GM21447 (cell line): ENCODE measurements at regions not wholly inside any gene's neighbourhood (a gene's known extent, or its start where the extent isn't known, plus 50 kb on each side); places are given as distances from the start of the nearest gene placed in this dataset.
"Not testable (repeated sequence)": the region's sequence is repeated elsewhere in the genome, so short reads cannot be mapped to it uniquely, and the experiment has no call there.

Experiments used
- ATAC-seq: cut with Tn5 transposase; IDR thresholded peaks from one replicate; pipeline ENCODE4 v1.9.1; 2021; ENCODE audit not compliant: unreplicated experiment

DNA sequence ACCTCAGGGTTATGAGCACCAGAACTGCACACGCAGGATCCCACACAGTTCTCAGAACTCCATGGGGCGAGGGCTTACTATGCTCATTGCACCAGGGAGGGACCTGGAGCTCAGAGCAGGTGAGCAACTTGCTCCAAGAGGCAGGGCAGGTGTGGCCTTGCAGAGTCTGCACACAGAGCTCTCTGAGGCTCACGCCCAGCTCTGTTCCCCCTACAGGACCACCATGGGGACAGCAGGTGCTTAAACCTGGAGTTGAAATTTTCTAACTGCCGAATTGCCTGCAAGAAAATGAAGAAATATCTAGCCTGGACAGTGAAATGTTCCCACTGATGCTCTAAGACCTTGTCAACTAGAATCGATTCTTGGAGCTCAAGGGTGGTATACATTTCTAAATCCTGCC is 49.9 kb upstream of the MSMB start:
- ATAC-seq, result not testable (repeated sequence)

DNA sequence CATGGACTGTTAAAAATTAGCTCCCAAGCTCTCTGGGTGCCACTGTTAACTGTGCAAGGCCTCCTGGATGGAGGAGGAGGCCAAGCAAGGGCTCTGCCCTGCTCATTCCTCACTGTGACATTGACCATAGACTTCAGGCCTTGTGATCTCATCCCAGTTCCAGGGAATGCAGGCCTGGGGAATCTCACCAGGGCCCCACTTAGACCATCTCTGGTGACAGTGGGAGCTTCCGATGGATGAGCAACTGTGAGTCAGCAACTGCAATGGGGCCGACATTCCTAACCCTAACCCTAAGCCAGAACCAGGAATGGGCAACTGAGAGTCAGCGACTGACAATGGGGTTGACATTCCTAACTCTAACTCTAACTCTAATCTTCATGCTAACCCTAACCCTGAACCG is 50.4 kb upstream of the MSMB start:
- ATAC-seq, result no peak

DNA sequence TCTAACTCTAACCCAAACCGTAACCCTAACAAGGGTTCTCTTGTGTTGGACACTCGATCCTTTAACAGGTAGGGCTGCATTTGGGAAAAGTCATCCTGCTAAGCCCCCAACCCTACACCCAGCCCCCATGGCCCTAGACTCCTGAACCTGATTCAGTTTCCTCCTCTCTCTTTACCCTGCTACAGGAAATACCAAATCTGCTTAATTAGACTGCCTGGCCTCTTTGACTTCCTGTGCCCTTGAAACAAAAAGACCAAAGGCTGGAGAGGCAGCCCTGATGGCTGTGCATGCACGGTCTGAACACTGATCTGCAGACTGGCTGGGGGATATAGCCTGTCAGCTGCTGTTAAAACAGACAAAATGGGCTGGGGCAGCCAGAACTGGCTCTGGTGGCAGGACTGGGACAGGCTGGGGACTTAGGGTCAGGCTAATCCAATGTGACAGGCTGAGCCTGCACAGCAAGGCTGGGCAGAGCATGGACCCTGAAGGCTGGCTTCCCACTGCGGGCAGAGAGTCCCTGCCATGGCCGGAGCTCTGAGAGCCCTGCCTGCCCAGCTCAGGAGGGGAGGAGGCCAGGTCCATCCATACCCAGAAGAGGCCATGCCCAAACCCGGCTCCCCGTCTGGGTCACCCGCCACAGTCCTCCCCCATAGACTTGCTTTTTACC is 51.0 kb upstream of the MSMB start:
- ATAC-seq, result no peak

DNA sequence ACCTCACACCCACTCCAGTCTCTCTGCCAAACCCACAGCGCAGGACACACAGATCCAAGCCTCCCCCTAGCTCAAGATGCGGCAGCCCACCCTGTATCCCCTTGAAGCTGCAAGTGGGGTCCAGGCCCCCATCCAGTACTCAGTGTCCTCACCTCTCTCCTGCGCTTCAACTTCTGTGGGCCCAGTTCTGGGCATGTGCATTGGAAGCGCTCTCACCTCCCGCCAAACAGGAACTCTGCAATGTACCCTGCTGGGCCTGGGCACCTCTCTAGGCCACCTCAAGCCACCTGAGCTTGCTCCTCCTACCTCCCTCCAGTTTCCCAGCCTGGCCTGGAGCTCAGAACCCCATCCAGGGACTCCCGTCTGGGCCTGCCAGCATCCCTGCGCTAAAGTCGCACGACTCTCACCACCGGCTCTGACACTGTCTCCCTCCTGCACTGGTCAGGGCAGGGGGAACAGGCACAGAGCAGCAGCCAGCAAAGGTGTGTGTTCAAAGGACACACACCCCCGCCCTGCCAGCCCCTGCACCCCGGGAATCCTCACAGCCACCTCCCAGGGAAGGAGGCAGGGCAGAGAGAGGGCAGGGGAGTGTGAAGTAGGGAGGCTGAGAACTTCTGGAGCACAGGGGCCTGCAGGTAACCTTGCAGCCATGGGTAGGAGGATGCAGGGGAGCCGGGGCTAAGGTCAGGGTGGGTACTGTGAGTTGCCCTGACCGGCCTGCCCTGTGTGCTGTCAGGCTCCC is 51.7 kb upstream of the MSMB start:
- ATAC-seq, result no peak

DNA sequence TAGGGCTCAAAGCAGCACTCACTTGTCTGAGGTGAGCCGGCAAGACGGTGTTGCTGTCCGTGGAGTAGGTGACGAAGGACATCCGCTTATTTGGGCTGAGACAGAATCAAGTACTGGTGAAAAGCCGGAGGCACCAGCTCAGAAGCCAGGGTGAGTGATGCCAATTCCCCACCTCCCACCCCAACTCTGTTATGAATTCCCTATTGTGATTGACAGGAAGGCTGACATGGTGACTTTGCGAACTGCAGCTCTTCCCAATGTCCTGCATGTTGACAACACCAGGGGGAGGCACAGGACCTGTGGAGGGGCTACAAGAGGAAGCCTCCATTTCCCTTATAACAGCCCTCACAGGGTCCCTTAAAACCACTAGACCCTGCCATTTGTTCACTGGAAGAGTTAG is 52.3 kb upstream of the MSMB start:
- ATAC-seq, result no peak

DNA sequence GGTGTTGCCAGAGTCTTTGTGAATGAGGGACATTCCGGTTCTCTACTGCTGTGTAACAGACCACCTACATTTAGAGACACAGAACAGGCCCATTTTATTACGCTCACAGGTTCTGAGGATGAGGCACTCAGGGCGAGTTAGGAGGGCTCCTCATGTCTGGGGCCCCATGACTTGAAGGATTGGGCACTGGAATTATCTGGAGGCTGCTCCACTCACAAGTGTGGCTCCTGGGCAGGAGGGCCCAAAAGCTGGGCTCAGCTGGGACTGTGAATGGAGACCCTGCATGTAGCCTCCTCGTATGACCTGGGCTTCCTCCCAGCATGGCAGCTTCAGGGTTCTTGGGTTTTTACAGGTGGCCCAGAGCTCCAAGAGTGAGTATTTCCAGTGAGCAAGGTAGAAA is 52.9 kb upstream of the MSMB start:
- ATAC-seq, result not testable (repeated sequence)

DNA sequence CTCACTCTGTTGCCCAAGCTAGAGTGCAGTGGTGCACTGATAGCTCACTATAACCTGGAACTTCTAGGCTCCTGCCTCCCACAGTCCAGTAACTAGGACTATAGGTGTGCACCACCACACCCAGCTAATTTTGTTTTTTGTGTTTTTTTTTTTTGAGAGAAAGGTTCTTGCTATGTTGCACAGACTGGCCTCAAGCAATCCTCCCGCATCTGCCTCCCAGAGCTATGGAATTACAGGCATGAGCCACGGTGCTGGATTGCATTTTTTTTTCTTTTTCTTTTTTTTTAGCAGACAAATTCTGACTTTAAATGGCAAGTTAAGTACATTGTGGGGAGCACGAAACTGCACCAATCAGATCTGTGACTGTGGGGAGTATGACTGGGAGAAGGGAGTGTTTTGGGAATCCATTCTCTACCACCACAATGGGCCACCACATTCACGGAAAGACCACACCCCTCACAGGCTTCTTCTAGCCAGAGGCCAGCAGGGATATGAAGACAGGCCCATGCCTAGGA is 58.1 kb upstream of the MSMB start:
- ATAC-seq, result no peak

DNA sequence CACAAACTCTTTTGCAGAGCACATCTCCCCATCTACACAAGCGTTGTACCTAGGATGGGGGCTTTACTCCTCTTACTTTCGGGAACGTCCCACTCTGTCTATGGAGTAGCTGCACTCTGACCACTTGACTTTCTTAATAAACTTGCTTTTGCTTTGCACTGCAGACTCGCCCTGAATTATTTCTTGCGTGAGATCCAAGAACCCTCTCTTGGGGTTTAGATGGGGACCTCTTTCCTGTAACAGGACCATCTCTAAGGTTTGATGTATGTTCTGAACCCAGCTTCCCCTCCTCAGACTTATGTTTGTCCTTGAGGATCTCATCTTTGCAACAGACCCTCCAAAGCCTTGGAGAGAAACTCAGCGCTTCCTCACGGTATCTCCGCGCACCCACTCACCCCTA is 59.3 kb upstream of the MSMB start:
- ATAC-seq, result not testable (repeated sequence)

DNA sequence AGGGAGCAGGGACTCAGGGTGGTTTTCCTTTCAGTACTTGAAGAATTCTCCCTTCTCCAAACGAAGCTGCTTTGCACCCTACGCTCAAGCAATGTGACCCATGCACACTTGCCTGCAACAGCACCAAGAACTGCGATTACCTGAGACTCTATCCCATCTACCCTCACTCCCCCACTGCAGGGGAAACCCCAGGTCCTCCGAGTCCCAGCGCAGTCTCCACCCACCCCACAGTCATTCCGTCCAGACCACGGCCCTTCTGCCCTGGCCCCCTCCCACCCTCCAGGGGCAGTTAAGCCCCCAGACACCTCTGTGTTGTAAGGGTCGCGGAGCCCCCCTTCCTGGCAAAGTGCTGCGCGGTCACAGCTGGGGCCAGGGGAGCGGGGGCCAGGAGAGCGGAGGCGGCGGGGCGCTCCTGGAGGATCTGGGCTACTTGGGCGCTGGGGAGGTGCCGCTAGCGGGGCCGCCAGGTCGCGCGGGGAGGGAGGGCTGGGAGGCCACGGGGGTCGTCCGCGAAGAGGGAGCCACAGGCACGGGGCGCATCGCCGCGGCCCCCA is 59.9 kb upstream of the MSMB start:
- peak; percentile 31 for ATAC-seq

DNA sequence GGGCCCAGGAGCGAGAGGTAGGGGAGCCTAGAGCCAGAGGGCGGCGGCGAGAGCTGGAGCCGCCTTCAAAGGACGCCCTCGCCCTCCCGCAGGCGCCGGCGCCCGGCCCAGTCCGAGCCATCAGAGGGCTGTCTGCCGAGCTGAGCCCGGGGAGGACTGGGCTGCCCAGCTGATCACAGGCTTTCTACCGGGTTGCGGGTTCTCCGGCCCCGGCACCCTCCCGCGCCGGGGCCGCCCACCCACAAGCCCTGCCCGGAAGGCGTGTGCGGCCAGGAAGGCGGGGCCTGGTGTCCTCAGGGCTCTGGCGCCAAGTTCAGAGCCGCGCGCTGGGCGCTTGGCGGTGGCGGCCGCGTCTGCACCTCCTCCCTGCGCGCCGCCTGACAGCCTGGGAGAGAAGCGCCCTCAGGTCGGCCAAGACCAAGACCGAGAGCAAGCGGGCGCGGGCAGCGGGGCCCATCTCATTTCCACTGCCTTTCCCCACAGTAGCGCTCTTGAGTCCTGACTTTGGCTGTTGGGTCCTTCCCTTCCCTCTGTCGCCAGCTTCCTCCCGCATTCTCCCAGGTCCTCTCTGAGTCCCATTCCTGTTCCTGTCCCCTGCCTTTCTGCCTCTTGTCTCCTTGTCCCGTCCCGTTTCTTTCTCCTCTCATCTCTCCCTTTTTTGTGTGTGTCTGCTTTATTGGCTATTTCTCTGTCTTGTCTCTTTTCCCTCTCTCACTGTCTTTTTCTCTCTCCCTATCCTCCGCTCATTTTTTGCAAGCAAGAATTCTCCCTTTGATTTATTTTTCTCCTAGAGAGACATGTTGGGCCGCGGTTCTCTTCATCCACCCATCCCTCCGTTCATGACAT is 60.6 kb upstream of the MSMB start:
- ATAC-seq, result peak; percentile 89

DNA sequence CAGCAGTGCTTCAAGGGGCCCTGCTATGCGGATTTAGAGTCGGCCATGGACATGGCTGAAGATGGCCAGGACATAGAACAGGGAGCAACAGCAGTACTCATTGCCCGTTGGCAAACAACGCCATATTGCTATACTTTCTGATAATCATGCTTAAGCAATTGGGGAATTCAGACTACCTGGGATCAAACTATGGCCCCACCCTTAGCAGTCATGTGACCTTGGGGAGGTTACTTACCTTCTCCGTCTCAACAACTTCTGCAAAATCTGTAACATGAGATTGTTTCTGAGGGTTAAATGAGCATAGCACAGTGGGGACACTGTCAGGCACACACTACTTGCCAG is 62.1 kb upstream of the MSMB start:
- not testable (repeated sequence) for ATAC-seq

DNA sequence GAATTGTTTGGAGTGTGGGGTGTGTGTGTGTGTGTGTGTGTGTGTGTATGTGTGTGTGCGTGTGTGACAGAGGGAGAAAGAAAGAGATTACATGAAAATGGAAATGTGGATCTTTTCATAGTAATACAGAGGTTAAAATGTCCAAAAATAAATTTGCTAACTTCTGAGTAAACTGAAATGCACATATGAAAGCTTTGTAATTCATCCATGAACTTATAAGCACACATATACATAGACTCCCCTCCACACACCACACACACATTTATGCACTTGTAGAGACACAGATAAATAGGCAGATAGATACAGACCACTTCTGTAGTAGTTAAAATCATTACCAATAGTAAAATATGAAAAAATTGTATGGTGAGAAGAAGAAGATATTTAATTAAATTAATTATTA is 108.2 kb upstream of the MSMB start:
- ATAC-seq, result not testable (repeated sequence)

DNA sequence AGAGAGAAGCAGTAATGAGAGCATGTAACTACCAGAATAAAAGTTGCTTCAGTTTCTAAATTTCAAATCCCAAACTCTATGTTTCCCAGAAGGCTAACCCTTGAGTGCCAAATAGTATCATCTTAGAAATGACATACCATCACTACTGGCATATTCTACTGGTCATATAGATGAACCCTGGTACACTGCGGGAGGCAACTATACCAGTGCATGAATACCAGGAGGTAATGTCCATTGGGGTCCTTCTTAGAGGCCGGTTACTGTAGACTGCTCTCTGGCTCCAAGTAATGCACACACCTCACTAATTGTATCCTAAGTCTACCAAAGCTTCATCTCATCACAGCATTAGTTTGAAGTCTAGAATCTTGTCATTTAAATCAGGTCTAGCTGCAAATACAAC is 108.6 kb upstream of the MSMB start:
- not testable (repeated sequence) for ATAC-seq

DNA sequence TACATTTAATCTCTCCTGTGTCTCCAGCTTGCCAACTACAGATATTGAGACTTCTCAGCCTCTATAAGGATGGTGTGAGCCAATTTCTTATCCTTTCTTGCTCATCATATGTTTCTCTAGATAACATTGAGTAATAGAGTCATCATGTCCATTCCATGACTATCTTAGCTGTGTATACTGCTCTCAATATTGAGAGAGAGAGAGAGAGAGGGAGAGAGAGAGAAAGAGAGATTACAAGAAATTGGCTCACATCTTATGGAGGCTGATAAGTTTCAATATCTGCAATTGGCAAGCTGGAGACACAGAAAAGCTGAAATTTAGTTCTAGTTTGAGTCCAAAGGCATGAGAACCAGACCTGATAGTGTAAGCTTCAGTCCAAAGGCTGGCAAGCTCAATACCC is 110.8 kb upstream of the MSMB start:
- not testable (repeated sequence) for ATAC-seq

DNA sequence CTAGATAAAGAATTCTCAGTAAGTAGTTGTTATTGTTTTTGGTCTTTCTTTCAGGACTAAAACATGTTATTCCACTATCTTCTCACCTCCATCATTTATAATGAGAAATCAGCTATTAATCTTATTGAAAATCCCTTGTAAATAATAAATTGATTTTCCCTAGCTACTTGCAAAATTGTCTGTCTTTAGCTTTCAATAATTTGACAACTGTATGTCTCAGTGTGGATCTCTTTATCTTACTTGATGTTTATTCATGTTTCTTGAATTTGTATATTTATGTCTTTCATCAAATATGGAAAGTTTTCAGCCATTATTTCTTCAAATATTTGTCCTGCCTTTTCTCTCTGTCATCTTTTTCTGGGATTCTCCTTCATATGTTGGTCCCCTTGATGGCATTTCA is 117.1 kb upstream of the ANTXRL start:
- ATAC-seq, result no peak

DNA sequence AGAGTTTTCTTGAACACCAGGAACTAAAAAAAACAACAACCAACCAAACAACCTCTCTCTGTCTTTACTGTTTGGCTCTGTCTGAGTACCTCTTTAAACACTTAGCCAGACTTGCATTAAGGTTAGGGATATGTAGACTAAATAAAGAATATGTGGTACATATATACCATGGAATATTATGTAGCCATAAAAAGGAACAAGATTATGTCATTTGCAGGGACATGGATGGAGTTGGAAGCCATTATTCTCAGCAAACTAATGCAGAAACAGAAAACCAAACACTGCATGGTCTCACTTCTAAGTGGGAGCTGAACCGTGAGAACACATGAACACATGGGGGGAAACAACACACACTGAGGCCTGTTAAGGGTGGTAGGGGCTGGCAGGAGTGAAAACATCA is 116.0 kb upstream of the ANTXRL start:
- ATAC-seq, result no peak

DNA sequence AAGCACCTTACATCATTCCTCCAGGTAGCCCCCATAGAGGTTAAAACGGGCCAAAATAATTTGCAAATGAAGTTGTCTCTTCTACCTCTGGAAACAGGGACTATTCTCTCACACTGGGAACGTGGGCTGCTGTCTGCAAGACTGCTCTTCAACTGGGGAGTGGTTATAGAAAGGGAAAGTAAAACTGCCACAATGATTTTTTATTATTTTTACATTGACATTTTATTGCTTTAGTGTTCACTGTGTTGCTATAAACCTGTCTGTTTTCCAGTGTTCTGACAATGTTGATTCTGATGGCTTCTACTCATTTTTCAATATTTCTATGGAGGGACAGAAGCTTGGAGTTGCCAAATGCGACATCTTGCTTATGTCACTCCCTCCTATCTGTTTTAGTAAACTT is 115.1 kb upstream of the ANTXRL start:
- no peak for ATAC-seq

DNA sequence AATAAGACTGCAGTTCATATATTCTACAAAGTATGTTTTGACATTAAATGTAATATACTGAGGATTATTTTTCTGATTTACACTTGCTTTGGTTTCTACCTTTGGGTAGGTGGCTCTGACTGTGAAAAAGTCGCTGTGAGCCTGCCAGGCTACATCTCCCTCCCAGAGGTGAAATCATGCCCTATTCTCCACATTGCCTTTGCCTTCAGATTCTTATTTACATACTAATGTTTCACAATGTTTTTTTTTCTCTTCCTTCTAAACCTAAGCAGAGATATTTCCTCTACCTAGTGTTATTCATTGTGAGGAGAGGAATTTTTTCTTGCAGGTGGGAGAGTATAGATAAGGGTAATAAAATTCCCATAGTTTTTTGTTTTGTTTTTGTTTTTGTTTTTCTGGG is 111.5 kb upstream of the ANTXRL start:
- no peak for ATAC-seq

DNA sequence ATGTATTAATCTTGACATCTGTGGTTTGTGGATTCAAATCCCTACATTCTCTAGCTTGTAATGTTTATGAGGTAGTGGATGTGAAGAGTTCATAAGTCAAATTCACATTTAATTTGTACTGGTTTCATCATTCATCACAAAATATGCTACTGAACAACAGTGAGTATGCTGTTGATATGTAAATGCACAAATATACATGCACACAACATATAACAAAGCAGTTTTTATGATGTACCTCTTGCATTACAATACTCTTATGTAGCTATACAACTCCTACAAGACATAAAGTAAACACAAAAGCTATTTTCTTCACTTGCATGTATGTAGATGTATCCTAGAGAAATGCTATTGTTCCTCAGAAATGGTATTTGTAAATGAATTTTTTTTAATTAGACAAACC is 111.0 kb upstream of the ANTXRL start:
- no peak for ATAC-seq

DNA sequence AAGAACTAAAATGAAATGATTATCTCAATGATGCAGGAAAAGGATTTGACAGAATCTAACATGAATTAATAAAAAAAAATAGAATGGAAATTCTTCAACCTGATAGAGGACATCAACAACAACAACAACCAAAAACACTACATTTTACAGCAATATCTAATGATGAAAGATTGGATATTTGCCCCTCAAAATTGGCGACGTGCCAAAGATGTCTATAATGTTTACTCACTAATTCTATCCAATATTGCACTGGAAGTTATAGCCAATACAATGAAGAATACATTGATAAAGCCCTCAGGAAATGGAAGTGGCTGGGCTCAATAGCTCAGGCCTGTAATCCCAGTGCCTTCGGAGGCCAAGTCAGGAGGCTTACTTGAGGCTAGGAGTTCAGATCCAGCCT is 99.4 kb upstream of the ANTXRL start:
- ATAC-seq, result not testable (repeated sequence)

DNA sequence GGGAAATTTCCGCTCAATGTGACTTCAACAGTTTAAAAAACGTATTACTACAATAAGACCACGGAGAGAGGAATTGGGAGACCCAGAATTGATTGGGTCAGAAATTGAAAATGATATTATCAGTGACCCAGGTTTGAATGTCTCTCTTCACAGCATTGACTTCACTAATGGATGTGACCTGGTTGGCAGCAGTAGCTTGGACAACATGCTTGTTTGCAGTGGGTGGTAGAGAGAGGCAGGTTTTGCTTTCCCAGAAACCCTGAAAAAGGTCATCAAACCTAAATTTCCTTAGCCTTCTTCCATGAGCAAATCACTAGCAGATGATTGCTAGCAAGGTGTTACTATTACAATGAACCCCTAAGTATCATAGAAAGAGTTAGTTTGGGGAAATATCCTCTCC is 89.7 kb upstream of the ANTXRL start:
- no peak for ATAC-seq
